SU-DHL-6 (cell line): ENCODE measurements at regions not wholly inside any gene's neighbourhood (a gene's known extent, or its start where the extent isn't known, plus 50 kb on each side); places are given as distances from the start of the nearest gene placed in this dataset.

Experiments
- H2AFZ ChIP-seq: fragments of 200-600 bp; sonication (generic); 2 replicates; pipeline ENCODE4 v1.6.1; 2014; ENCODE audit warnings: low read depth, mild to moderate bottlenecking, moderate library complexity, mixed read lengths, antibody characterized with exemption, low read length; ENCODE audit not compliant: severe bottlenecking
- H3F3A ChIP-seq: fragments of 200-600 bp; shearing (Covaris generic); 2 replicates; pipeline ENCODE4 v1.6.0; 2016; ENCODE audit warnings: antibody characterized with exemption, mild to moderate bottlenecking; ENCODE audit not compliant: insufficient read depth
- H3K27ac ChIP-seq: fragments of 200-600 bp; sonication (generic); 2 replicates; pipeline ENCODE4 v1.5.1; 2016; ENCODE audit warnings: low read depth, mild to moderate bottlenecking, low read length, moderate library complexity, mixed read lengths
- H3K27me3 ChIP-seq: fragments of 200-600 bp; sonication (generic), shearing (Covaris generic); 2 replicates; pipeline ENCODE4 v1.6.0; 2014; ENCODE audit warnings: mild to moderate bottlenecking, low read length
- H3K36me3 ChIP-seq: fragments of 200-600 bp; sonication (generic); 2 replicates; pipeline ENCODE4 v1.6.1; 2014; ENCODE audit warnings: mild to moderate bottlenecking, low read length, mixed read lengths
- H3K4me2 ChIP-seq: fragments of 300-600, 200-600 bp; shearing (Covaris generic), sonication (generic); 2 replicates; pipeline ENCODE4 v1.6.0; 2014; ENCODE audit warnings: low read length, low read depth, mild to moderate bottlenecking; ENCODE audit not compliant: poor library complexity, severe bottlenecking
- H3K4me3 ChIP-seq: fragments of 200-600 bp; sonication (generic); 2 replicates; pipeline ENCODE4 v1.5.1; 2014; ENCODE audit warnings: antibody characterized with exemption, low read length, mild to moderate bottlenecking, mixed read lengths; ENCODE audit not compliant: insufficient read depth, poor library complexity, severe bottlenecking
- H3K79me2 ChIP-seq: fragments of 200-600 bp; sonication (generic); 2 replicates; pipeline ENCODE4 v1.6.1; 2014; ENCODE audit warnings: mild to moderate bottlenecking, low read length, moderate library complexity; ENCODE audit not compliant: insufficient read depth
- H3K9ac ChIP-seq: fragments of 200-600 bp; sonication (generic); 2 replicates; pipeline ENCODE4 v1.7.0; 2014; ENCODE audit warnings: mild to moderate bottlenecking, low read length
- H3K9me2 ChIP-seq: fragments of 200-600 bp; sonication (generic); replicated peaks from 2 replicates; pipeline ENCODE4 v1.6.1; 2014; ENCODE audit warnings: low read length; ENCODE audit not compliant: insufficient read depth
- H3K9me3 ChIP-seq: fragments of 200-600 bp; sonication (generic); 2 replicates; pipeline ENCODE4 v1.6.1; 2014; ENCODE audit warnings: low read length, mixed read lengths; ENCODE audit not compliant: insufficient read depth
- H4K20me1 ChIP-seq: fragments of 200-600 bp; sonication (generic); 2 replicates; pipeline ENCODE4 v1.6.1; 2014; ENCODE audit warnings: low read depth, mild to moderate bottlenecking, antibody characterized with exemption, low read length, moderate library complexity, mixed read lengths
- CTCF ChIP-seq: fragments of 200-600 bp; sonication (generic); IDR thresholded peaks from one replicate; pipeline ENCODE4 v1.5.1; 2017; ENCODE audit warnings: antibody characterized with exemption, mild to moderate bottlenecking, low read length, moderate library complexity; ENCODE audit not compliant: insufficient read depth, poor library complexity, severe bottlenecking
- EZH2phosphoT487 ChIP-seq: fragments of 200-600 bp; sonication (generic), shearing (Covaris generic); conservative IDR thresholded peaks from 2 replicates; pipeline ENCODE4 v1.6.1; 2018; ENCODE audit warnings: mild to moderate bottlenecking, antibody characterized with exemption, low read length, moderate library complexity, mixed read lengths

DNA sequence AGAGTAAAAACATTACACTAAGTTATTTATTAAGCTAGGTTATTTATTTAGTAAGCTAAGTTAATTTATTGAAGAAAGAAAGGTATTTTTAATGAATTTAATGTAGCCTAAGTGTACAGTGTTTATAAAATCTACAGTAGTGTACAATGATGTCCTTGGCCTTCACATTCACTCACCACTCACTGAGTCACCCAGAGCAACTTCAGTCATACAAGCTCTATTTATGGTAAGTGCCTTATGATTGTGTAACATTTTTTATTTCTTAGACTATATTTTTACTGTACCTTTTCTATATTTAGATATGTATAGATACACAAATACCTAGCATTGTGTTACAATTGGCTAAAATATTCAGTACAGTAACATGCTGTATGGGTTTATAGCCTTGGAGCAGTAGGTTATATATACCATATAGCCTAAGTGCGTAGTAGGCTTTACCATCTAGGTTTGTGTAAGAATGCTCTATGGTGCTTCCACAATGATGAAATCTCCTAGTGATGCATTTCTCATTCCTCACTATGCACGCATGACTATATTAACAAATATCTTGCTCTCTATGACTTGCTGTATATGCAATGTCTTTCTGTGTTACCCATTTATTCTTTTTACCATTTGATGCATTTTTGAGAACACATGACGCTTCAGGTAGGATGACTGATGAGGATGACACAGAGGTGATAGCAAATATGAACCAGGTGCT lies 309.6 kb upstream of the ATXN7L3B start:
- H3K9ac ChIP-seq: no peak overlapping the region
- no peaks in the 10 kb centered on the region for H4K20me1 ChIP-seq
- no peaks in the 10 kb centered on the region for H3K9me3 ChIP-seq
- no peak overlapping the region for H3K4me2 ChIP-seq
- H2AFZ ChIP-seq: no peak overlapping the region
- TF ChIP-seq EZH2phosphoT487 (no peak), CTCF (no peak)
- no peak overlapping the region for H3K4me3 ChIP-seq
- no peaks in the 10 kb centered on the region for H3K9me2 ChIP-seq
- no peaks in the 10 kb centered on the region for H3K79me2 ChIP-seq
- H3F3A ChIP-seq: no peaks in the 10 kb centered on the region
- no peak overlapping the region for H3K27ac ChIP-seq
- H3K36me3 ChIP-seq: no peaks in the 10 kb centered on the region
- no peaks in the 10 kb centered on the region for H3K27me3 ChIP-seq

DNA sequence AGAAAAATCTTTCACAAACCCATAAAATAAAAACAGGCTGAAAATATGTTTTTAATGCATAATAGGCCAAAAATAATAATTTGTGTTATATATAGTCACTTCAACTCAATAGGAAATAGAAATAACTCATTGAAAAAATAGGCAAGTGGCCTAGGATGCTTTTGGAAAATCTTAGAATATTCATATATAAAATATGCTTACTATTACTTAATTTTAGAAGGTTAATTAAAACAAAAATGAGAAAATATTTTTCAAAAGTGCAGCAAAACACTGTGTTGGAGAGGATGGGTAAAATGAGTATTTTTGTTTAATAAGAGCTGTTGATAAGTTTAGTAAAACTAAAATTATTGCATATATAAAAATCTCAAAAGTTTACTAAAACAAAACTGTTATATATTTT lies 308.0 kb upstream of the ATXN7L3B start:
- TF ChIP-seq EZH2phosphoT487 (no peak), CTCF (no peak)
- H3F3A ChIP-seq: no peaks in the 10 kb centered on the region
- no peak overlapping the region for H3K9ac ChIP-seq
- no peak overlapping the region for H2AFZ ChIP-seq
- H3K79me2 ChIP-seq: no peaks in the 10 kb centered on the region
- no peaks in the 10 kb centered on the region for H4K20me1 ChIP-seq
- no peaks in the 10 kb centered on the region for H3K27me3 ChIP-seq
- no peak overlapping the region for H3K27ac ChIP-seq
- H3K9me3 ChIP-seq: no peaks in the 10 kb centered on the region
- no peak overlapping the region for H3K4me3 ChIP-seq
- no peaks in the 10 kb centered on the region for H3K36me3 ChIP-seq
- H3K4me2 ChIP-seq: no peak overlapping the region
- no peaks in the 10 kb centered on the region for H3K9me2 ChIP-seq

GRCh38 chr12:74235342-74235741 lies 302.3 kb upstream of the ATXN7L3B start:
- no peaks in the 10 kb centered on the region for H3K9me3 ChIP-seq
- no peaks in the 10 kb centered on the region for H4K20me1 ChIP-seq
- no peak overlapping the region for H3K4me3 ChIP-seq
- H3K27me3 ChIP-seq: no peaks in the 10 kb centered on the region
- H3K9me2 ChIP-seq: no peaks in the 10 kb centered on the region
- H3K79me2 ChIP-seq: no peaks in the 10 kb centered on the region
- no peaks in the 10 kb centered on the region for H3K36me3 ChIP-seq
- no peaks in the 10 kb centered on the region for H3F3A ChIP-seq
- H3K9ac ChIP-seq: no peak overlapping the region
- no peak overlapping the region for H3K27ac ChIP-seq
- no peak overlapping the region for H3K4me2 ChIP-seq
- no peak overlapping the region for H2AFZ ChIP-seq
- TF ChIP-seq CTCF: no peak
- TF ChIP-seq EZH2phosphoT487: no peak
